ENCODE measurements at regions not wholly inside any gene's neighbourhood (a gene's known extent, or its start where the extent isn't known, plus 50 kb on each side); places are given as distances from the start of the nearest gene placed in this dataset.

DNA sequence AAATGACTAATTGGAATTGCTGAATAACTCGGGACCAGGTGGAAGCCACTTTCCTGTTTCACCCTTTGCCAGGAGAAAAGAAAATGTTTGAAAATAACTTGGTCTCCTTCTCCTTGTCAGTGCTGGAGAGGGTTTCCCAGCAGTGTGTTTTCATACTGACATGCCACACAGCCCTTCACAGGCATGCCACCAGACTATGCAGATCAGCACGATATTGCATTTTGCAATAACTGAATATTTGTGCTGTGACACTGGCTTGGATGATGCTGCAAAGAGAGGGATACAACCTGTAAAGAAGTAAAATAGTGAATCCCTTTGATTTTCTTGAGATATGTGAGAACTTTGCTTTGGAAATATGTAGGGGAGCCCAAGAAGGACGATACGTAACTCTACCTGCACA lies 200.0 kb upstream of the NAV2 start:
- DNase-seq, result no peak

DNA sequence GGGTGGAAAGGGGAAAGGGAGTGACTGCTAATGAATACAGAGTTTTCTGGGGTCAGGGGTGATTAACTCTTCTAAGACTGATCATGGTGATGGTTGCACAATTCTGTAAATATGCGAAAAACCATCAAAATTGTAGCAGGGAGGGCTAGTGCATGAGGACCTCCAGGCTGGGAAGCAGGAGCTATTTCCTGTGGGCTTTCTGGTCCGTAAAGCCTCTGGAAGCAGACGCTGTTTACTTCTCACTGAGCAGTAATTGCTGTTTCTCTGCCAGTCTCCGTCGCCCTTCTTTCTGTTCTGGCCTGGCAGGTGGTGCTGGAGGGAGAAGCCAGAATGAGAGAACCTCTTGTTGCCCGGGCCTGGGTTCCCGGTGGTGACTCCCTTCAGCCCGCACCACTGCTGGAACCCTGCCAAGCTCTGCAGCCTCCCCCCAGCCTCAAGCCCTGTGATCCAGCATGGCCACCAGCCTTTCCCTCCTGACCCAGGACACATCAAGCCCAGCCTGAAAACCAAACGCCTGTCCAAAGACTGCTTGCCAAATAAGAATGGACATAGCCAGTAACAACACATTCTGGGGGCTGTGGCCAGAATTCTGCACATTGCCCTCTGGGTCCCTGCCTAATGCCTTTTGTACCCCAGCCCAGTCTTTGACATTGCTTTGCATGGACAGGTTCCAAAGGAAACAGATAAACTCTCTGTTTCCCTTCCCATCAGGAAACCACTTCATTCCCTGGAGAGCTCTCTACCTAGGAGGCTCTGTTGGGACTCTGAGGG lies 201.0 kb upstream of the NAV2 start:
- DNase-seq, result no peak

DNA sequence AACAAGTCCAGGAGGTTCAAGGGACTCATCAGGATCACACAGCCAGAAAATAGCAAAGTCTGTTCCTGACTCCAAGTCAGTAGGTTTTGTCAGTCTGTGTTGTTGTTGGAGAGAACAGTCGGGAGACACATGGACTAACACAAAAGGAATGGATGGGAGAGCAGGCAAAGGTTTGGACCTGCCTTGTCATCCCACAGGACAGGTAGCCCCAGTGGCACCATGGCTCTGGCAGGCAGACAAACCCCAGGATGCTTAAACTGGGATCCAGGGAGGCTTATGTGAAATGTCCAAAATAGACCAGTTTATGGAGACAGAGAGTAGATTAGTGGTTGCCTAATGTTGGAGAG lies 201.6 kb upstream of the NAV2 start:
- DNase-seq, result no peak

DNA sequence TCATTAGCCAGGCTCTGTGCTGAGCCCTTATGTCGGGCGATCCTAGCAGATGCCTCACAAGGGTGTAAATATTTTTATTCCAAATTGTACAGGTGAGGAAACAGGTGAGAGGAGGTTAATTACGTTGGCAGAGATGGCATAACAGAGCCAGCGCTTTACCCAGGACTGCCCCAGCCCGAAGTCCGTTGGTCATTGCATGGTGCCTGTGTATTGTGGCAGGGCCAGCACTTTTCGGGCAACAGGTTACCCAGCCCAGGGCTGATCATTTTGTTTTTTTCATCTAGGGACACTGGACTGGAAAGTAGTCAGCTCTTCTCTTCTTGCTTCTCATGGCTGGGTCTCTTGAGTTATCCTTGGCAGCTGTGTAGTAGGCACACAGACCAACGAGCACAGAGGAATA lies 202.2 kb upstream of the NAV2 start:
- no peak for DNase-seq

DNA sequence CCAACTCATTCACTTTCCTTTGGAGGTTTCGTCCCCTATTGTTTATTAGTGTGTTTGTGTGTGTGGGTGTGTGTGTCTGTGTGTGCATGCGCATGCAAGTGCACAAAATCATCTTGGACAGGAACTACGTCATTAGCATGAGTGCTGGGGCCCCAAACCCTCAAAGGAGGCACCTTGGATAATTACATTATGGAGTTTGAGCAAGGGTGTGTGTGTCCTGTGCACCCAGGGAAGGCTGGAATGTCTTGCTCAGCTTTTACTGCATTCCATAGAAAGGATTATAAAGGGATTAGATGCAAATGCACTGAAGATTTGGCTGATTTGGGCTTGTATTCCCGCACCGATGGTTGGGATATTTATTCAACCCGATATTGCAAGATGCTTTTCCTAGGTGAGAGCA lies 203.4 kb upstream of the NAV2 start:
- DNase-seq, result no peak

DNA sequence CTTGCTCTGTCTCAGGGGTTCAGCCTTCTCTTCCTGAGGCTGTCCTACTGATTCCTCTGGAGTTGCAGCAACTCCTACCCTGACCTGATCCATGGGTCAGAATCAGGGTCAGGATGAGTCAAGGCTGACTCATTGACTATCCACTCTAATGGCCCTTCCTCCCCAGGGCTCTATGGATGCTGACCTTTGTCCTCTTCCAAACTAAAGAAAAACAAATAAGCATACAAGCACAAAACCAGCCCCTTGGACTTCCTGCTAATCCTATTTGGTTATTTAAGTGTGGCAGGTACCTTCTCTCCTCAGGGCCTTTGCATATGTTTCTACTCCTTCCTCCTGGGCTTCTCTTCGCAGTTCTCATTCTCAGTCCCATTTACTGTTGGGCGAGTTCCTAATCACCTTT lies 204.5 kb upstream of the NAV2 start:
- DNase-seq, result no peak

DNA sequence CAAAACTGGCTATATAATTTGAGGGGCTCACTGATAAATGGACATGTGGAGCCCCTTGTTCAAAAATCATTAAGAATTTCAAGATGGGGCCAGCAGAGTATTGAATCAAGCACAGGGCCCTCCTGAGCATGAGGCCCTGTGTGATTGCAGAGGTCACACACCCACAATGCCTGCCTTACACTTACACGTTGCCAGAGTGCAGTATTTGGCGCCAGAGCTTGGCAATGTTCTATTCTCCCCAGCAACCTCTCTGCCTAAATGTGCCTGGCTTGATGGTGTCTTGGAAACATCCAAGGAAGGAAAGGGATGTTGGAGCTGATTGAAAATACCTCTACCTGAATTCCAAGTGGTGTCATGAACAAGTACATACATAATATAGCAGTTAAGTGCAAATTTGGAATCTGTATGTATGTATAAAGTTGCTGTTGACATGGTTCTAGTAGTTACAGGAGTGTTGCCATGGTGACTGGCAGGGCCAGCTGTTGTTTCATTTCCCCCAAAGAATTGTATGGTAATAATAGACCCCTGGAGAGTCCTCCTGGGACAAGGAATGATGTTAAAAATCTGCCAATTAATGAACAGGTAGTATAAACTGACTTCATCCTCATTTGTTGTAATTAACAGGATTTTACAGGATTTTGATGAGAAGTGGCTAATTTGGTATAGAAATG lies 205.7 kb upstream of the NAV2 start:
- no peak for DNase-seq

DNA sequence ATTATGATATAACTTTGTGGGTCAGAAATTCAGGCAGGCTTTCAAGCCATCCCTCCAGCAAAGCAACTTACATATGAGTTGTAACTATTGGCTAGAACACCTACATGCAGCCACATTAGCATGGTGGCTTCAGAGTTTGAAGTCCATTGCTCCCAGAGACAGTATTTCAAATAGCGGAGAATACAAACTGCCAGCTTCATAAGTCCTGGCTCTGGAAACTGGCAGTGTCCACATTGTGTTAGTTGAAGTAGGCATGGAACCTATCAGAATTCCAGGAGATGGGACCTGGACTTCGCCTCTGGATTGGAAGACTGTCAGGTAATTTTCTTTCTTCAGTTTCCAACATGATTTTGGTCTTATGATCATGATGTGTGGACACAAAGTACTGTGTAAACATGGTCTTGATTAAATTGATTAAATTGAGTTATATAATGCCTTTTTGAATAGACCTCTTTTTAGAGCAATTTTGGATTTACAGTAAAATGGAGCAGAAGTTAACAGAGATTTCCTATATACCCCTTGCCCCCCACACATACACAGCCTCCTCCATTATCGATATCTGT lies 209.9 kb upstream of the NAV2 start:
- no peak for DNase-seq

DNA sequence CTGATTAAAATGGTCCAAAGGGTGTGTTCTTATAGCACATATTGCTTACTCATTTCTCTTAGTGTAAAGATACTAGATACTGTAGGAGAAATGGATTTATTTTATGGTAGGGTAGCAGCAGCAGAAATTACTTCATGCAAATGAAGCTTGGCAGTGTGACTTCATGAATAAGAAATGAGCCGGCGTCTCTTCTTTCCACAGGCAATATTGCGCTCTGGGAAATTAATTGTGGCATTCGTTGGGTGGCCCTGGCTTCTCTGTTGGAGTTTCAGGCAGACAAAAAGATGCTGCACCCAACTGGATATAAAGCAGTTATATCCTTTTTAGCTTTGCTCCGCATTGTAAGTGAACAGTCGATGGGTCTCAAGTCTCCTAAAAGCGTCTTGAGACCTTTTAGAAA lies 211.0 kb upstream of the NAV2 start:
- DNase-seq, result no peak

DNA sequence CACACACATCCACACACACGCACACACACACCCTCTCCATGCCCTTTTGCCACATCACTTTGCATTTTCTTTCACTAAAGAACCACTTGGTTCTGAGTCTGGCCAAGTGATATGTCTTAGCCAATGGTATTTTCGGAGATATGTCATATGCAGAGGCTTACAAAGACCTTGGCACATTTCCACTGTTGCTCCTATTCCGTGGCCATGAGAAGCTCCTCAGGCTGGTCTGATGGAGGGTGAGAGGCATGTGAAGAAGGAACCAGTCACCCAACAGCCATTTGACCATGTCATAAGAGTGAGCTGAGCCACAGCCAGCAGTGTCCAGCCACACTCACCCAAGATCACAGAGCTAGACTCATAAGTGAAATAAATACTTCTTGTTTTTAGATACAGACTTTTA lies 212.6 kb upstream of the NAV2 start:
- no peak for DNase-seq

DNA sequence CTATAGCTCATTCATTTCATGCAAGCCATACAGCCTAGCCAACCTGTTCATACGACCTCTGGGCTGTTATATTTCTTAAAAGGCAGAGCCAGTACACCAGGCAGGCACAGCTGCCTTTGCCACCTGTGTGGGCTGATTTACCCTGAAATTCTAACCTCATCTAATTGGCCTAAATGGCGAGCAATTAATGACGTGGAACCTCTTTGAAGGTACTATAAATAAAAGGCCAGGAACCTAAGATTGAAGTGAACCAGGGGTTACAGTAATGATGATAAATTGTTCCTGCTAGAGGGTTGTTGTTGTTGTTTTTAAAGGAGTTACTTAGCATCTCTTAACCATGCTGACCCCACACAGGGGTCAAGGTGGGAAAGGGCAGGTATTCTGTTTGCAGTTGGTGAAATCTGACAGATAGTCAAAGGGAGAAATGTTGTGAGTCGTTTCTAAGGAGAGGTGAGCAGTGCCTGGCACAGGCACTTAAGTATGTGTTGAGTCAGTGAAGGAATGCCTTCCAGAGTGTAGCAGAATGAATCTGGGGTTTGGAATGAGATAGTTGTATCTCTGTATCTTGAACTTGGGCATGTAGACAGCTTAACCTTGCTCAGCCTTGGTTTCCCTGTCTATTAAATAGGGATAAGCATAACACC lies 213.5 kb upstream of the NAV2 start:
- DNase-seq, result no peak

DNA sequence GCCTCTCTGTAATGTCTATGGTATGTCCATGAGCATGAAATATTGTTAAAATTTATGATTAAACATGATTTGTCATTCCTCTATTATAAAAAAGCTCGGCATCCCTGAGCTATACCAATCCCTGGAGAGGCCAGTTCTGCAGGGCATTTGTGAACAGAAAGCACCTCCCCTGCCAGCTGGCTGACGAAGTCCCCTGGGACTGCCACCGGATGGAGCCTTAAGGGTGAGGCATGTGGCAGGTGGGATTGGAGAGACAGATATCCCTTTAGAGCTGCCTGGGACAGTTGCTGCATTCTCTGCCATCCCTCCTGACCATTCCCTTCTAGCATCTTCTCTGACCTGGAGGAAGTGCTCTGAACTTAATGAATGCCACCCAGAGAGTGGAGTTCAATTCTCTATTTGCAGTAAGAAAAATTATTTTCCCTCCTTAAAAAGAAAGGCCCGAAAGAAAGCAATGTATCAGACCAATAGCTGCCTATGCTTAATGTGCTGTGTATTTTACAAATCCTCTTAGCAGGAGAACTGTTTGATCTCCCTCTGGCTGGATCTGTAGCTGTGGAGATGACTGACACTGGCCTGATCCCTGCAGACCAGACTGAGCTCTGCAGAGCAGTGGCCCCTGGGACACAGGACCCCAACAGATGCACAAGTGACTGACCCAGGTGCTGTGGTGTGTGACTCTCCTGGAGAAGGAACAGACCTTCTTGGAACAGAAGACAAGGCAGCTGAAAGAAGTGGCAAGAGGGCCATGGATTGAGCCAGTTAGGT lies 219.0 kb upstream of the NAV2 start:
- DNase-seq, result no peak

DNA sequence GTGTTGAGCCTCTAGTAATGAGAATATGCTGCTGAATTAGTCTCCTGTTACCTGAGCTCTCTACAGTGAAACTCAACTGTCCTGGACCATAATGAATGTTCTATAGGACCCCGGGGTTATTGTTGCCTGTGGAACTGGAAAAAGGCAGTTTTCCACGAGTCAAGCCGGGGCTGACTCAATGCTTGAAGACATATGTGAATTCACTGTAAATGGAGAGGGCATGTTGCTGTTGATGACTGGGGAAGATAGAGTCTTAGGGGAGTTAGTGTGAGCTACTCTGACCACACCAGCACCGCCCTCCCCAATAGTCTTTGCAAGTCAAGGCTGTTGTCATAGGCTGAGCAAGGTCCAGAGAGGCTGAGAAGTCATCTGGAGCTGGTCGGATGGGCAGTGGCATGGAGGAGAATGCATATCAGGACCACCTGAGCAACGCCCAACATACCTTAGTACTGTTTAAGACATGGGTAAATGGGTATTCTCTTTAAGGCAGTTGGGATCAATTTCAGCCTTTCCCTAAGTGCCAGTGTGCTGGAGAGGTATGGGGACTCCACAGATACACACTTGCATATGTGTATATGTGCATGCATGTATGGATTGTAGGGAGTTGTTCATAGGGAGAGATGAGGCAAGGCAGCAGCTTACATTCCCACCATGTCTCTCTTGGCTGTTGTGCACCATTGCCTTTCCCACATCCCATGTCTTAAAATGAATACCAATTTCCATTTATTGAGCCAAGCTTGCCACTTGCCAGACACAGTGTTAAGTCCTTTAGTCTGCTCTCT lies 230.1 kb upstream of the NAV2 start:
- no peak for DNase-seq

DNA sequence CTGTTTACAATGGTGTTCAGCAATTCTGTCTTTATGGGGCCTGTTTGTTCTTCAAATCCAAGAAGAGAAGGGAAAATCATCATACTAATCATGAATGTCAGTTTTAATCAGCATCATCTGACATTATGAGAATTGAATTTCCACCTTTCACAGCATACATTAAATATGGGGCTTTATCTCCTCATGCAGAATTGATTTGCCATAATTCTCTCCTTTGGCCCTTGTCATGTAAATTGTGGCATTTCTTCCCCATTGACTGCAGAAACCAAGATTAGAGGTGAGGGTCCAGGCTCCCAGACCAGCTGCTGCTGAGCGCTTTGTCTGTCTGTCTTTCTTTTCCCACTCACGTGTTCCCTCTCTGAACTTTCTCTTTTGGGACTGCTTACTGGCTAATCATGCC lies 232.1 kb upstream of the NAV2 start:
- DNase-seq, result no peak

DNA sequence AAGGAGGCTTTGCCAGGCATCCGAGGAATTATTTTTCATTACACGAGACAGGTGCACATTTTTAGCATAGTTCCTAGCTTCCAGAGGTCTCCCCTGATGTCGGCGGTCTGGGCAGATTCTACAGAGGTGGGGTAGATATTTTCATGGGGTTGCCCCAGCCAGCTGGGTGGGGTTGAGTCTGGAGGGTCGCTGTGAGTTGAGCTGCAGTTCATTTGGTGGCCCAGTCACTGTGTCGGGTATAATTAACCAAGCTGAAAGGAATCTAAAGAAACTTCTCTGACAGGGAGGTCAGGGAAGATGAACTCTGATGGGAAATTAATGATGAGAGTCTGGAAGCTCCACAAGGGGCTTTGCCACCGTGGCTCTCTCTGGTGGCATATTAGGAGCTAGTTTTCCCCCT lies 233.7 kb upstream of the NAV2 start:
- DNase-seq, result no peak

DNA sequence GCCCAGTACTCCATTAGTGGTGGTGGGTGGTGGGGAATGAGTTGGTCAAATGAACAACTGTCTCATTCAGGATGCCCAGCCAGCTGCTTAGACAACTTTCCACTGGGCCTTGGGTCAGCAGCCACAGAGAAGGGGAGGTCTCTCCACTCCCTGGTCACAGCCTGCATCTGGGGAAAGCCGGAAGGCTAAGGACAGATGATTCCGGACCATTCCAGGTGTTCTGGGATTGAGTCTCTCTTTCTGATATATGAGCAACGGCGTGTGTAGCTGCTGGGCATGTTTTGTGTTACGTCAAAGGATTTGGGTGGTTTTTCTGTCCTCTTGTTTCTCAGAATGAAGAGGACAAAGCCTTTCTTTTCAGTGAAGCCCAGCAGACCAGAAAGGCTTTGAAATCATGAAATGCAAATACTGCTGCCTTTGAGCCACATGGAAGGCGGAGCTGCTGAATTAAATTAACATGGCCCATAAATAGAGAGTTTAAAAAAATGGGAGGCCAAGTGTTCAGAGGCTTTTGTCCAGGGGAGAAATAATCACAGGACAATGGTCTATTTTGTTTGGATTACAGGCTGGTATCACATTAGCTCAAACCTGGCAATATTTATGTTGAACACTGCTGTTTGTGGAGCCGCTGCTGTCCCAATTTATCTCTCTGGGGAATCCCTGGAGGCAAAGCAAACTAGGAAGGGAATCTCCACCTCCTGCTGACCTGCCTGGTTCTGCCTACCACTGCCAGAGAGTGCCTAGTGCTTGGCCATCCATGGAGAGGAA lies 234.4 kb upstream of the E2F8 start:
- DNase-seq, result no peak

DNA sequence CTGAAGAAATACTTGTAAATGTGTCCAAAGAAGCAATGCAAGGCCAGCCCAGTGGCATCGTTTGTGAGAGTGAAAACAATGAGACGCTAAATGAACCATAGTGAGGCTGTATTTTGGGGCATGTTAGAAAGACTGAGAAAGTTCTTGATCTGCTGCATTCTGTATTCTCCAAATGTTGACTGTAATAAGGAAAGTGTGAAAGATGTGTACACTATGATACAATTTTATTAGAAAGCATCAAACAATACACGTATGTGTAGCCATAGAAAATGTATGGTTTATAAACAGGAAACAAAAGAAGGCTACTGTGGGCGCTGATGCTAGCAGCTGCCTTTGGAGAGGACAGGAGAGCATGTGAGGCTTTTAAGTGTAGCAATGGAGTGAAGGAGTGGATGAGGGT lies 233.5 kb upstream of the E2F8 start:
- DNase-seq, result no peak

DNA sequence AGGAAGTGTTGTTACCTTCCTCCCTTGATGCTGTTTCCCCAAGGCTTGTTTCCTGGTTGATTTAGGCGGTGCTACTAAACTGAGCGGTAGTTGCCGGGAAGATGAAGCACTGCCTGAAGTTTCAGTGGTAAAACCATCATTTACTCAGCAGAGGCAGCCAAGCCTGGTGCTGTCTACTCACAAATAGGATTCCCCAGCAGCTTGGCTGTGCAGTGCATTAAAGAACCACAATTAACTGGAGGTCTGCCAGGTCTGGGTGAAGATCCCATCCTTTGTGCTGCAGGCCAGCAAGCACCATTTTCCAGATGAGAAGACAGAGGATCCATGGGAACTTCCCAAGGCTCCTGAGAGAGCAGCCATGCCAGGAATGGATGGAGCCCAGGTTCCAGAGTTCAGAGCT lies 231.9 kb upstream of the E2F8 start:
- DNase-seq, result no peak

DNA sequence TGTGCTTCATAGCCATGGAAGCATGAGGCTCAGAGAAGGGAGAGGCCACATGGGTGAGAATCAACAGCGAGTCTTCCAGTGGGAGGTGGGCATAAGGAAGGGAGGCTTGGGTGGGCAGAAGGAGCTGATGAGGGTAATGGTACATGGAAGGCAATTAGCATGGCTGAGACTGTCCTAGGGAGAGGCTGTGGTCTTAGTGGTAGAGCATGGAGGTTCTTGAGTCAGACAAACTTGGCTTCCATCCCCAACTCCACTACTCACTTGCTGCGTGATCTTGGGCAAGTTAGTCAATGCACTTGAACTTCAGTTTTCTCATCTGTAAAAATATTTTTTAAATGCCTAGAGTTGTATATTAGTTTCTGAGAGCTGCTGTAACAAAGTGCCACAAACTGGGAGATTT lies 227.2 kb upstream of the E2F8 start:
- no peak for DNase-seq

DNA sequence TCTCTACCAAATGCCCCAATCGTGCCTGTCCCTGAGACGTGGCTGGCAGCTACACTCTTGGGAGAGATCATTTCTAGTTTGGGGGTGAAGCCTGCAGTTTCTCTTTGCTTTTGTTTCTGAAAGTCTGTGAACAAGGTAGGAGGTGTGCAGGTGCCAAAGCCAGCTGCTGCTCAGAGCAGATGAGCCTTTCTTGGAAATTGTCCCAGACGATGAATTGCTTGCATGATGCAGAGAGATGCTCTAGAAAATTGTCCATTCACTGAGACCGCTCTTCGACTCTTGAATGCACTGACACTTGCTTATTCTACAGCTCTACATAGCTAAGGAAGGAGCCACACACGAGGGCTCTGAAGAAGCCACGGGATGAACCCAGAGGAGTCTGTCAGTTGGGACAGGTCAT lies 225.6 kb upstream of the E2F8 start:
- no peak for DNase-seq

DNA sequence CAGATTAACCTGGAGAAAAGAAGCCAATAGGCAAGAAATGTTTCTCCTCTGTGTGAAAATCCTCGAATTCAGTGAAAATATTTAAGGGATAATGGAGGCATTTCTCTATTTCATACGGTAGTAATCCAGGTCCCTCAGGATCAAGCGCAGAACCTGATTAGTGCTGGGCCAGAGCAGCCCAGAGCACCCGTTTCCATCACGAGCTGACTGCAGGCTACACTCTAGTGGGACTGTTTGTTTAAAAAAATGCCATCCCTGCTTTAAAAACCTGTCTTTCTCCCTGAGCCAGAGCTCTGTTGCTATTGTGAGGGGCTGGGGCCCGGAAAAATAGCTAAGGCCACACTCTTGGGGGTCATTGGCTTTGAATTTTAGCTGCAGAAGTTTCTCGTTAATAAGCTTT lies 223.2 kb upstream of the E2F8 start:
- no peak for DNase-seq

Measured in hematopoietic multipotent progenitor cell treated with erythropoietin and hydrocortisone succinate and interleukin-3 and kit ligand, for 8 days (in vitro differentiated cells).